22Rv1 (cell line): ENCODE measurements at regions not wholly inside any gene's neighbourhood (a gene's known extent, or its start where the extent isn't known, plus 50 kb on each side); places are given as distances from the start of the nearest gene placed in this dataset.

ENCODE experiments used
- ZFX ChIP-seq: fragments of 450-650 bp; IDR thresholded peaks from 2 replicates; pipeline ENCODE4 v1.6.1; 2017; ENCODE audit warnings: antibody characterized with exemption, borderline replicate concordance
- TF ChIP-seq, protein P1 (sequence below): fragments of 450-650 bp; IDR thresholded peaks from 2 replicates; pipeline ENCODE4 v1.5.1; 2017; ENCODE audit warnings: mild to moderate bottlenecking

GRCh38 chr5:54881286-54882005 is 103.9 kb downstream of the ESM1 start:
- TF ChIP-seq, protein P1, sequence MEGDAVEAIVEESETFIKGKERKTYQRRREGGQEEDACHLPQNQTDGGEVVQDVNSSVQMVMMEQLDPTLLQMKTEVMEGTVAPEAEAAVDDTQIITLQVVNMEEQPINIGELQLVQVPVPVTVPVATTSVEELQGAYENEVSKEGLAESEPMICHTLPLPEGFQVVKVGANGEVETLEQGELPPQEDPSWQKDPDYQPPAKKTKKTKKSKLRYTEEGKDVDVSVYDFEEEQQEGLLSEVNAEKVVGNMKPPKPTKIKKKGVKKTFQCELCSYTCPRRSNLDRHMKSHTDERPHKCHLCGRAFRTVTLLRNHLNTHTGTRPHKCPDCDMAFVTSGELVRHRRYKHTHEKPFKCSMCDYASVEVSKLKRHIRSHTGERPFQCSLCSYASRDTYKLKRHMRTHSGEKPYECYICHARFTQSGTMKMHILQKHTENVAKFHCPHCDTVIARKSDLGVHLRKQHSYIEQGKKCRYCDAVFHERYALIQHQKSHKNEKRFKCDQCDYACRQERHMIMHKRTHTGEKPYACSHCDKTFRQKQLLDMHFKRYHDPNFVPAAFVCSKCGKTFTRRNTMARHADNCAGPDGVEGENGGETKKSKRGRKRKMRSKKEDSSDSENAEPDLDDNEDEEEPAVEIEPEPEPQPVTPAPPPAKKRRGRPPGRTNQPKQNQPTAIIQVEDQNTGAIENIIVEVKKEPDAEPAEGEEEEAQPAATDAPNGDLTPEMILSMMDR: no peak
- TF ChIP-seq ZFX: no peak
